Daoy (cell line): ENCODE measurements at regions not wholly inside any gene's neighbourhood (a gene's known extent, or its start where the extent isn't known, plus 50 kb on each side); places are given as distances from the start of the nearest gene placed in this dataset.
"Not testable (repeated sequence)": the region's sequence is repeated elsewhere in the genome, so short reads cannot be mapped to it uniquely, and the experiment has no call there.

Experiments used
- DNase-seq: peaks from one replicate; pipeline ENCODE4 v3.0.0-alpha.2; 2015; ENCODE audit warnings: low read depth

- no peak for DNase-seq
Measured at GRCh38 chr7:149633976-149634945, 136.7 kb upstream of the ZNF746 start.

DNA sequence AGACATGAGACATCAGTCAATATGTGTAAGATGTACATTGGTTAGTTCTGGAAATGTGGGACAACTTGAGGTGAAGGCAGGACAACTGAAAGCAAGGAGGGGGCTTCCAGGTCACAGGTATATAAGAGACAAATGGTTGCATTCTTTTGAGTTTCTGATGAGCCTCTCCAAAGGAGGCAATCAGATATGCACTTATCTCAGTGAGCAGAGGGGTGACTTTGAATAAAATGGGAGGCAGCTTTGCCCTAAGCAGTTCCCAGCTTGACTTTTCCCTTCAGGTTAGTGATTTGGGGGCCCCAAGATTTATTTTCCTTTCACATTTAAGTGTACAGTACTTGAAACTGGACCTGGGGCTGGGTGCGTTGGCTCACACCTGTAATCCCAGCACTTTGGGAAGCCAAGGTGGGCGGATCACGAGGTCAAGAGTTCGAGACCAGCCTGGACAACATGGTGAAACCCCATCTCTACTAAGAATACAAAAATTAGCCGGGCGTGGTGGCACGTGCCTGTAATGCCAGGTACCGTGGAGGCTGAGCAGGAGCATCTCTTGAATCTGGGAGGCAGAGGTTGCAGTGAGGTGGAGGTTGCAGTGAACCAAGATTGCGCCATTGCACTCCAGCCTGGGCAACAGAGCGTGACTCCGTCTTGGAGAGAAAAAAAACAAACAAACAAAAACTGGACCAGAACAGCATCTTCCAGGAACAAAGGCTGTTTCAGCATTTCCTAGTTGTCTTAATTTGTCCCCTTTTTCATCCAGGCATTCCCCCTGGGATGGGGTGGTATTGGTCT is 130.9 kb upstream of the ZNF746 start:
- DNase-seq, result not testable (repeated sequence)

- no peak for DNase-seq
Measured at GRCh38 chr7:149627911-149628310, 130.3 kb upstream of the ZNF746 start.

- DNase-seq, result no peak
Measured at GRCh38 chr7:149626972-149627371, 129.4 kb upstream of the ZNF746 start.

- DNase-seq, result no peak
Measured at GRCh38 chr7:149625947-149626392, 128.4 kb upstream of the ZNF746 start.

DNA sequence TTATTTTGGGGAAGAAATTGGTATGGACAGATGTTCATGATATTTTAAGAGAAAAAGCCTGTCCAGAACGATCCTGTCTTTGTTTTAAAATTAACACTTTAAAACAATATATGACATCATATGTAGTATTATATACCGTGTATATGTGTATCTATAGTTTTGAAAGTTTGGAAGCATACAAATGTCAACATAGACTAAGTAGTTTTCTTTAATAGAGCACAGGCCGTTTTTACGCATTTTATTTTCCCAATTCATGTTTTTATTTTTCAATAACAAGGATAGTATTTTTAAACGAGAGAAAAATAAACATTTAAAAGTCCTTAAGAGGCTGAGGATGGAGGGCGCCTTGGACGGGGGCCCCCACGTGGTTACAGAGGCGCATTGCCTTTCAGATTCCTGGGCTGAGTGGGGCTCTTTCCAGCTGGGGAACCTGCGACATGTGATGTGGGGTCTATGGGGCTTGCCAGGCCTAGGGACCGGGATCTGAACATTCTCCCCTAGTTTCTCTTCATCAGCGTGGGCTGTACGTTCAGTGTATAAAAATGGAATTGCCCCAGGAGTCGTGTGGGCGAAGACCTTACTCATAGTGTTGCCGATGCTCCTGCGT is 127.8 kb upstream of the ZNF746 start:
- peak; percentile 86 for DNase-seq

DNA sequence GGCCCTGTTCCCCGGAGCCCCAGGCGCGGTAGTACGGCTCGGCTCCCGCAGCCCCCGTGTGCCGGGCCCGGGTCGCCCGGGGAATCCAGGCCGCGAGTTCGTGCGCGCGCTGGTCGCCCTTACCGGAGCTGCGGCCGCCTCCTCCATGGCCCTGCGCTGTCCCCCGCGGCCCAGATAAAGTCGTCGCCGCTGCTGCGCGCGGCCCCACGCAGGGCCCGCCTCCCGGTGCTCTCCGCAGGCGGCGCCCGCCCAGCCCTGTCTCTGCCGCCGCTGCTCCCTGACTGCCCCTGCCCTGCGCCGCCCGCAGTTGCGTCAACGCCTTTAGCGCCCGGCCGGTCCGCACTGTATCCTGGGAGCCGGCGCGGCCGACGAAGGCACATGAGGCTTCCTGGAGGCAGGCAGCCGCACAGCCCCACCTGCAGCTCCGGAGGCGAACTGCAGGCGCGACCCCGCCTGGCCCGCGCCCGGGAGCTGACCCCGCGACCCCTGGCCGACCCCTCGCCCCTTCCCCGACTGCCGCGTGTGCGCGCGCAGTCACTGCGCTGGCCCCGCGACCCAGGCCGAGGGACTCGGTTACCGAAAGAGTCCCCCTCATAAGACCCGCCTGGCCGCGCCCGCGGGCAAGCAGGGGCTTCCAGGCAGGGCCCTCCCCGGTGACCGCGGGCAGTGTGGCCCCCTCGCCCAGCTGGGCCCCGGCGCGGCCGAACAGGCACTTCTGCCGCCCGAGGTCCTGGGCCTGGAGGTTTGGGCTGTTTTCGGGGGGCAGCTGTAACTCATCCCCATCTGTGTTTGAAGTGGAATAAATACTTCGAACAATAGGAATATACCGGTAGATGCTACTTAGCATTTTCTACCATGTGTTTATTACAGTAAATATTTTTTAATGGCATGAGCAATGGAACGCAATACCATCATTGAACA is 127.1 kb upstream of the ZNF746 start:
- DNase-seq, result peak; percentile 98

GRCh38 chr7:149624006-149624405 is 126.4 kb upstream of the ZNF746 start:
- peak; percentile 48 for DNase-seq

- peak; percentile 62 for DNase-seq
Measured at GRCh38 chr7:149623262-149623997, 125.8 kb upstream of the ZNF746 start.

- no peak for DNase-seq
Measured at GRCh38 chr7:149622444-149623210, 125.0 kb upstream of the ZNF746 start.

DNA sequence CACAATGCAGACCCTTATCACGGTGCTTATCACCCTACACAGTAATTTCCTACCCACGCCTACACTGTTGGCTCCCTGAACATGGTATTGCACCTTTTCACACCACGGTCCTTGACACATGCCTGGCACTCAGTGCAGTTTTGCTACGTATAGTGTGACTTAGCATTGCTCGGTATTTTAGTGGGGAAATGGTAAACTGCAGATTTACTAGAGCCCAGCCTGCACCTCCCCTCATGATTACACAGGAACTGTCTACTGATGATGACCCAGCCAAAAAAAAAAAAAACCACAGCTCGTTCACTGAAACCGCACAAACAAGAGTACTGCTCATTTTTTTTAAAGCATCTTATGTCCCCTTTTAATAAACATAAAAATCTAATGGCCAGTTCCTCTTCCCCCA is 124.2 kb upstream of the ZNF746 start:
- no peak for DNase-seq

DNA sequence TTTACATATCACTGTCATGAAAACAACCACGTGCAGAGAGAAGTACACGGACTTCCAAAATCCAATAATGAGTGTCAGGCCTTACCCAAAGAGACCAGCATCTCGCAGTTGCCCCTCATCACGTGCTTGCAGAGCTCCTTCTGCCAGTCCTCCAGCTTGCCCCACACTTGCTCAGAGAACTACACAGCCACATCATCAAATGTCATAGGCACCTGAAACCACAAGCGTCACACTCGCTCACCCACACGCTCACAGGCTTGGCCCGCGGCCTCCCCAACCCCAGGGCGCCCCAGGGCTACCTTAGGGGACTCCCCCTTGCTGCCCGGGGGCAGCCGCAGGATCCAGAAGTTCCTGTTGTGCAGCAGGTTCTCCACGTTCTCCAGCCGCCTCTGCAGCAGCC is 123.4 kb upstream of the ZNF746 start:
- no peak for DNase-seq

DNA sequence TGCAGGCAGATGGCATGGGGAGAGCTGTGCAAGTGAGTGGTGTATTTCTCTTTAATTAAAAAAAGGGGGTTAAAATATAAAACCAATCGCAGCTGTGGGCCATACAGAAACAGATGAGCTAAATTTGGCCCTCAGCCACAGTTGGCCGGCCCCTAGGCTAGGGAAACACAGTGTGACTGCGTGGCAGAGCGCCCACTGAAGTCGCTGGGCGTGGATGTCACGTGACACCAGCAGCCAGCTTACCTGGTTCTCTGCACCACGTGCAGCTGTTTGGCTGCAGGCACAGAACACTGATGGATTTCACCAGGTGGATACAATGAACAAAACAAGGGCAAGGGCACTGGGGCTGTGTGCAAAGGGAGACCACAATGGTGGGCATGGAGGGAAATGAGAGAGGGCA is 119.3 kb upstream of the ZNF746 start:
- no peak for DNase-seq

DNA sequence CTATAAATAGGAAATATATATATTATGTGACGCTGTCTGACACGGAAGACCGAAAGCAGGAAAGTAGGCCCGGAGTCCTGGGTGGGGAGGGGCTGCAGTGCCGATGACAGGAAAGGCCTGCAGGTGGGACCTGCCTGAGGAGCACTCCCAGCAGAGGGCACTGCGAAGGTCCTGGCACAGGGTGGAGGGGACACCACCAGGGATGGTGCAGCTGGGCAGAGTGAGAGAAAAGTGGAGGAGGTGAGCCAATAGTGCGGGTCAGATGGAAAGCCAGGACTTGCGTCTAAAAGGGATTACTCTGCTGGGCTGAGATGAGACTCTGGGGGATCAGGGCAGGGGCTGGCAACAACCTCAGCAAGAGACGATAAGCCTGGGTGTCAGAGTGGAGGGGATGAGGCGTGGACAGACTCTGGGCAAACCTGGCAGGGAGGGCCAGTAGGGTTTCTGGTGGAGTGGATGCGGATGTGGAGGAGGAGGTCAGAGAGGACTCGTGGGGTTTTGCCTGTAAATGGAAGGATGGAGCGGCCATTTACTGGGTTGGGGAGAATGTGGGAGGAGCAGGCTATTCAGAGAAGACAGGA is 118.2 kb upstream of the ZNF746 start:
- no peak for DNase-seq

DNA sequence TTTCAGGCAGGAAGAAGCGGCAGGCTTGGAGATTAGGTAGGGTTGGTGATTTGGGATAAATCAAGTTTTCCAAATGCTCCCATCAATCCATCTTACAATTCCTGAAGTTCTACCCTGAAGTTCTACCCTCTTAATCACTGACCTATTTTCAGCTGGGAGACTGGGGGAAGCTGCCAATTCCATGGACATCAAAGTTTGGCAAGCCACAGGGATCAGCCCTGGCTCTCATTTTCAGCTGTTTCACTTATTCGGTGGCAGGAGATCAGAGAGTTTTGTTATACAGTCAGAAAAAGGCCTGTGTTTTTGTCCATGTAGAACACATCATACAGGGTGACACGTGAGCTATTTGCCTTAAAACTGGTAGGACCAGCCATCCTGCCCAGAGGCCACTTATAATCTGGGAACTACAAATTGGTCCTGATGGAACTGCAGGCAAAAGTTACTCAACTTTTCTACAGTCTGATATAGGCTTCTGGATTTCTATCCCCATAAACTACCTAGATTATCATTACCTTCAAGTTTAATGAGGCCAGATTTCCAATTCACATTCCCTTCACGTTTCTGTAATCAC is 112.9 kb upstream of the ZNF746 start:
- no peak for DNase-seq

DNA sequence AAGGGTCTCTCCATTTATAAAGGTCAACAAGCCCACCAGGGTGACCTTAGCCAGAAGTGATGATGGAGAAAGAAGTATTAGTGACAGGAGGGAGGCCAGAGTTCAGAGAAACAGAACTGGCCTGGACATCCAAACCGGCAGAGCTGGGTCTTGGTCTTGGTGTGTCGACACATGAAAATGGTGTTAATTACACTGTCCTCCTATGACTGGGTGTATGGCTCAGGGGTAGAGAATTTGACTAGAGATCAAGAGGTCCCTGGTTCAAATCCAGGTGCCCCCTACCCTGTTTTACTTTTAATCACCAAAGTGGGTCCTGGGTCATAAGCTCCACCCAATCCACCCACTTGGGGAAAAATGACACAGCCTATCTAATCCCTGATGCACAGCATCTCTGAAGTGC is 110.6 kb upstream of the ZNF746 start:
- no peak for DNase-seq

DNA sequence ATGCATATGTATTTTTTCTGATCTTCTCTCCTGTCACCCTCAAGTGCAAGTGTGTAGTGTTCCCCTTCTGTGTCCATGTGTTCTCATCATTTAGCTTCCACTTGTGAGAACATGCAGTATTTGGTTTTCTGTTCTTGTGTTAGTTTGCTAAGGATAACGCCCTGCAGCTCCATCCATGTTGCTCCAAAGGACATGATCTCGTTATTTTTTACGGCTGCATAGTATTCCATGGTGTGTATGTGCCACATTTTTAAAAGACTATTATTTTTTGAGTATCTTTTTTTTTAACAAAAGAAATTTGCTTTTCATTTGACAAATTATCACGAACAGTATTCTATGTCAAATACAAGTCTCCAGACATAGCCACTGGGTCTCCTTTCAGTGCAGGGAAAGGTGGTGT is 110.1 kb upstream of the ZNF746 start:
- no peak for DNase-seq

- no peak for DNase-seq
Measured at GRCh38 chr7:149606826-149607225, 109.2 kb upstream of the ZNF746 start.

DNA sequence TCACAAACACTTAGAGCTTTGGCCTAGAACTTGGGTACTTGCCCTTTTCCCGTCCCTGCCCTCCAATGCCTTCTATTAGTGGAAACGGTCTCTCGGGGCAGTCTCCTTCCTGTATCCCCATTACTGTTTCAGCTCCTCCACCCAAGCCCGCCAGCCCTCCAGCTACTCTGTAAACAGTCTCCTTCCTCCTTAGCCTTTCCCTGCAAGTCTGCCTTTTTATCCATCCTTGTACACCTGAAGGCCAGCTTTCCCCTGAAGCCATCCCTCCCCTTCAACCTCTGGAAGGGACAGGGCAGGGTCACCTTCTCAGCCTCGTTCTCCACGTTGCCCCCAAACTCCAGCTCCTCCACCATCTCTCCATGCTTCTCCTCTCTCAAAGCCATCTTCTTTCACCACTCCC is 108.1 kb upstream of the ZNF746 start:
- no peak for DNase-seq
